GM18511 (cell line): ENCODE measurements at regions not wholly inside any gene's neighbourhood (a gene's known extent, or its start where the extent isn't known, plus 50 kb on each side); places are given as distances from the start of the nearest gene placed in this dataset.
"Not testable (repeated sequence)": the region's sequence is repeated elsewhere in the genome, so short reads cannot be mapped to it uniquely, and the experiment has no call there.

Experiments used
- ATAC-seq: cut with Tn5 transposase; IDR thresholded peaks from one replicate; pipeline ENCODE4 v1.9.1; 2021; ENCODE audit warnings: mild to moderate bottlenecking, moderate library complexity; ENCODE audit not compliant: unreplicated experiment

- not testable (repeated sequence) for ATAC-seq
These were observed 314.7 kb downstream of the FGF10 start for GRCh38 chr5:44074547-44074946.

GRCh38 chr5:44051591-44051990 lies 337.6 kb downstream of the FGF10 start:
- ATAC-seq: no peak

- peak; percentile 65 for ATAC-seq
These were observed 340.8 kb downstream of the FGF10 start for GRCh38 chr5:44048276-44048984.

- ATAC-seq: no peak
These were observed 342.4 kb downstream of the FGF10 start for GRCh38 chr5:44046619-44047364.

- ATAC-seq: not testable (repeated sequence)
These were observed 344.7 kb downstream of the FGF10 start for GRCh38 chr5:44044549-44044948.

GRCh38 chr5:44028226-44028625 lies 361.0 kb downstream of the FGF10 start:
- no peak for ATAC-seq

- ATAC-seq: no peak
These were observed 366.6 kb downstream of the FGF10 start for GRCh38 chr5:44022622-44023021.

- ATAC-seq: no peak
These were observed 377.7 kb downstream of the FGF10 start for GRCh38 chr5:44011518-44011917.

- ATAC-seq: no peak
These were observed 386.8 kb downstream of the FGF10 start for GRCh38 chr5:44002381-44002901.

- no peak for ATAC-seq
These were observed 387.4 kb downstream of the FGF10 start for GRCh38 chr5:44001675-44002380.

GRCh38 chr5:44001236-44001635 lies 388.0 kb downstream of the FGF10 start:
- ATAC-seq: no peak

- no peak for ATAC-seq
These were observed 391.5 kb downstream of the FGF10 start for GRCh38 chr5:43997647-43998272.

GRCh38 chr5:43996221-43996620 lies 393.0 kb downstream of the FGF10 start:
- no peak for ATAC-seq

- no peak for ATAC-seq
These were observed 391.4 kb downstream of the NNT start for GRCh38 chr5:43994352-43994708.

GRCh38 chr5:43993634-43994351 lies 390.8 kb downstream of the NNT start:
- ATAC-seq: no peak

GRCh38 chr5:43985411-43985810 lies 382.4 kb downstream of the NNT start:
- no peak for ATAC-seq

- no peak for ATAC-seq
These were observed 378.6 kb downstream of the NNT start for GRCh38 chr5:43981556-43981955.

GRCh38 chr5:43973908-43974307 lies 370.9 kb downstream of the NNT start:
- ATAC-seq: no peak

GRCh38 chr5:43973318-43973717 lies 370.3 kb downstream of the NNT start:
- ATAC-seq: no peak

- no peak for ATAC-seq
These were observed 364.2 kb downstream of the NNT start for GRCh38 chr5:43967165-43967564.

- ATAC-seq: no peak
These were observed 356.2 kb downstream of the NNT start for GRCh38 chr5:43959144-43959543.
